Hepatocyte (in vitro differentiated cells): ENCODE measurements at regions not wholly inside any gene's neighbourhood (a gene's known extent, or its start where the extent isn't known, plus 50 kb on each side); places are given as distances from the start of the nearest gene placed in this dataset.

Experiments
- DNase-seq: peaks from one replicate; pipeline ENCODE4 v3.0.0-alpha.2; 2016; ENCODE audit warnings: low spot score
- H2AFZ ChIP-seq: fragments of 200-600 bp; sonication (generic); 2 replicates; pipeline ENCODE4 v1.6.0; 2016; ENCODE audit warnings: antibody characterized with exemption, mild to moderate bottlenecking
- H3K27ac ChIP-seq: fragments of 200-600 bp; sonication (generic); 2 replicates; pipeline ENCODE4 v1.5.1; 2016; ENCODE audit warnings: mild to moderate bottlenecking
- H3K27me3 ChIP-seq: fragments of 200-600 bp; sonication (generic); 2 replicates; pipeline ENCODE4 v1.6.1; 2016
- H3K36me3 ChIP-seq: fragments of 200-600 bp; sonication (generic); replicated peaks from 2 replicates; pipeline ENCODE4 v1.5.1; 2016; ENCODE audit warnings: low read depth; ENCODE audit not compliant: insufficient read depth
- H3K4me1 ChIP-seq: fragments of 200-600 bp; sonication (generic); 2 replicates; pipeline ENCODE4 v1.5.1; 2016; ENCODE audit warnings: mild to moderate bottlenecking, moderate library complexity; ENCODE audit not compliant: insufficient read depth
- H3K4me2 ChIP-seq: fragments of 200-600 bp; sonication (generic); 2 replicates; pipeline ENCODE4 v1.6.0; 2016
- H3K4me3 ChIP-seq: fragments of 200-600 bp; sonication (generic); 2 replicates; pipeline ENCODE4 v1.5.1; 2016; ENCODE audit warnings: mild to moderate bottlenecking
- H3K79me2 ChIP-seq: fragments of 200-600 bp; sonication (generic); 2 replicates; pipeline ENCODE4 v1.6.0; 2017; ENCODE audit warnings: mild to moderate bottlenecking
- H3K9me2 ChIP-seq: fragments of 200-600 bp; sonication (generic); replicated peaks from 2 replicates; pipeline ENCODE4 v1.6.0; 2017; ENCODE audit warnings: mild to moderate bottlenecking; ENCODE audit not compliant: insufficient read depth
- H3K9me3 ChIP-seq: fragments of 200-600 bp; sonication (generic); 2 replicates; pipeline ENCODE4 v1.5.1; 2016; ENCODE audit warnings: low read depth, mild to moderate bottlenecking
- H4K20me1 ChIP-seq: fragments of 200-600 bp; sonication (generic); 2 replicates; pipeline ENCODE4 v1.6.0; 2016; ENCODE audit warnings: mild to moderate bottlenecking; ENCODE audit not compliant: insufficient read depth, poor library complexity, severe bottlenecking
- CTCF ChIP-seq: fragments of 200-600 bp; sonication (generic); IDR thresholded peaks from 2 replicates; pipeline ENCODE4 v1.5.1; 2016; ENCODE audit warnings: antibody characterized with exemption, mild to moderate bottlenecking; ENCODE audit not compliant: poor library complexity
- EZH2 ChIP-seq: fragments of 200-600 bp; sonication (generic); IDR thresholded peaks from 2 replicates; pipeline ENCODE4 v1.6.1; 2016; ENCODE audit warnings: antibody characterized with exemption, mild to moderate bottlenecking, borderline replicate concordance
- EZH2phosphoT487 ChIP-seq: fragments of 200-600 bp; sonication (generic); IDR thresholded peaks from one replicate; pipeline ENCODE4 v1.6.1; 2018; ENCODE audit warnings: antibody characterized with exemption, mild to moderate bottlenecking, low read depth, moderate library complexity; ENCODE audit not compliant: unreplicated experiment, severe bottlenecking
- WGBS: methylation state at CpG from one replicate; pipeline ENCODE4 v1.1.6; 2016; ENCODE audit warnings: low lambda C conversion rate; ENCODE audit errors: missing lambda C conversion rate; 5-methylcytosine and 5-hydroxymethylcytosine counted together

- Histone ChIP-seq H3K9me3 (no peaks in the 10 kb centered on the region), H3K36me3 (no peaks in the 10 kb centered on the region), H3K27ac (no peak overlapping the region), H3K79me2 (no peaks in the 10 kb centered on the region), H3K27me3 (no peaks in the 10 kb centered on the region), H3K9me2 (no peaks in the 10 kb centered on the region), H3K4me1 (no peaks in the 10 kb centered on the region), H3K4me3 (no peak overlapping the region), H2AFZ (no peak overlapping the region), H4K20me1 (no peaks in the 10 kb centered on the region), H3K4me2 (no peak overlapping the region)
- DNase-seq = no peak
- 98% methylated on average over 2 of the region's 2 CpGs for WGBS
- no peak for TF ChIP-seq EZH2
- no peak for TF ChIP-seq CTCF
- no peak for TF ChIP-seq EZH2phosphoT487
These were observed 69.4 kb upstream of the ALDH1A3 start for GRCh38 chr15:100810229-100810628.

- H3K9me3 ChIP-seq = no peaks in the 10 kb centered on the region
- H3K4me2 ChIP-seq = no peak overlapping the region
- DNase-seq = no peak
- no peak overlapping the region for H3K27ac ChIP-seq
- no peak overlapping the region for H2AFZ ChIP-seq
- H3K4me3 ChIP-seq = no peak overlapping the region
- TF ChIP-seq EZH2 = no peak
- TF ChIP-seq CTCF = no peak
- no peak for TF ChIP-seq EZH2phosphoT487
- no peaks in the 10 kb centered on the region for H3K4me1 ChIP-seq
- no peaks in the 10 kb centered on the region for H3K27me3 ChIP-seq
- no peaks in the 10 kb centered on the region for H3K9me2 ChIP-seq
- H4K20me1 ChIP-seq = no peaks in the 10 kb centered on the region
- WGBS = 96% methylated on average over 2 of the region's 2 CpGs
- H3K36me3 ChIP-seq = no peaks in the 10 kb centered on the region
- H3K79me2 ChIP-seq = no peaks in the 10 kb centered on the region
These were observed 68.8 kb upstream of the ALDH1A3 start for GRCh38 chr15:100810831-100811230.

DNA sequence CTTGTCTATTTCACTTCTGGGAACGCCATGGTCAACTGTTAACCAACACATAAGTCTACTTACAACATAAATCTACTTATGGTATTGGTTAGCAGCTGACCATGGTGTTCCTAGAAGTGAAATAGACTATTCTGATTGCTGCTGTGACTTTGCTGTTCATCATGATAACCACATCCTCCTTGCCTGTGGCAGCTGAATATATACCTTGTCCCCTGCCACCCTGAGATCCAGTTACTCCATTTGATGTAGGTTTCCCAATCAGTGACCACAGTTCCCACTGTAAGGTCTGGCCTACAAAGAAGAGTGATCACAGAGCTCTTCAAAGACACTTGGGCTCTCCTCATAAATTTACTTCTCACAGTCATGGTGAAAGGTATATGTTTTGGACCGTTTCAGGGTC is 66.8 kb upstream of the ALDH1A3 start:
- TF ChIP-seq EZH2phosphoT487 (no peak), EZH2 (no peak), CTCF (no peak)
- Histone ChIP-seq H3K4me1 (no peaks in the 10 kb centered on the region), H3K79me2 (no peaks in the 10 kb centered on the region), H4K20me1 (no peaks in the 10 kb centered on the region), H3K4me3 (no peak overlapping the region), H3K36me3 (no peaks in the 10 kb centered on the region), H3K9me3 (peaks cover 6% of the 10 kb centered on the region), H2AFZ (no peak overlapping the region), H3K4me2 (no peak overlapping the region), H3K27ac (no peak overlapping the region), H3K9me2 (no peaks in the 10 kb centered on the region), H3K27me3 (no peaks in the 10 kb centered on the region)
- no peak for DNase-seq
- 81% methylated on average over 2 of the region's 2 CpGs for WGBS

GRCh38 chr15:100818927-100819326 is 60.7 kb upstream of the ALDH1A3 start:
- H2AFZ ChIP-seq = no peak overlapping the region
- H3K27me3 ChIP-seq = no peaks in the 10 kb centered on the region
- peaks cover 9% of the 10 kb centered on the region for H3K9me3 ChIP-seq
- H3K4me3 ChIP-seq = no peak overlapping the region
- DNase-seq = peak; percentile 21
- no peaks in the 10 kb centered on the region for H3K9me2 ChIP-seq
- TF ChIP-seq EZH2 = no peak
- no peak for TF ChIP-seq EZH2phosphoT487
- TF ChIP-seq CTCF = no peak
- no peaks in the 10 kb centered on the region for H3K4me1 ChIP-seq
- no peaks in the 10 kb centered on the region for H3K36me3 ChIP-seq
- no peaks in the 10 kb centered on the region for H3K79me2 ChIP-seq
- no peak overlapping the region for H3K27ac ChIP-seq
- 75% methylated on average over 3 of the region's 3 CpGs for WGBS
- no peak overlapping the region for H3K4me2 ChIP-seq
- H4K20me1 ChIP-seq = no peaks in the 10 kb centered on the region
